ENCODE measurements at regions not wholly inside any gene's neighbourhood (a gene's known extent, or its start where the extent isn't known, plus 50 kb on each side); places are given as distances from the start of the nearest gene placed in this dataset.
A peak's percentile ranks its signal among the peaks of the same experiment; 100 is the strongest.

- Mint-ChIP-seq H3K27ac (no peak overlapping the region), H3K27me3 (ENCODE audit: low read depth) (no peaks in the 10 kb centered on the region), H3K36me3 (ENCODE audit: insufficient read depth in 1 of 3, low read depth in 3 of 3) (no peaks in the 10 kb centered on the region), H3K4me1 (peaks cover 2 to 6% of the 10 kb centered on the region in 2 experiments), H3K9me3 (no peaks in the 10 kb centered on the region), H3K4me3 (no peak overlapping the region)
- WGBS (ENCODE audit: extremely low coverage, insufficient read length, low lambda C conversion rate): no CpG with 5 or more reads among the region's 2 CpGs
- no peak overlapping the region for H2BK12ac ChIP-seq (ENCODE audit: insufficient read length, low read depth, low read length)
- no peaks in the 10 kb centered on the region for H3K9me3 ChIP-seq (ENCODE audit: control insufficient read depth, low read depth, low read length)
- H3K23ac ChIP-seq (ENCODE audit: insufficient read length, low read depth, low read length): no peak overlapping the region
- H2BK5ac ChIP-seq (ENCODE audit: insufficient read length, low read length): no peak overlapping the region
- no peaks in the 10 kb centered on the region for H3K27me3 ChIP-seq (ENCODE audit: insufficient read depth, low read length)
- no peak overlapping the region for H2BK20ac ChIP-seq (ENCODE audit: low read depth, low read length, poor library complexity, severe bottlenecking)
- no peak overlapping the region for H3K27ac ChIP-seq (ENCODE audit: insufficient read length, low read depth, low read length)
- no peak overlapping the region for H3K9ac ChIP-seq (ENCODE audit: extremely low read depth, insufficient read length, low read length)
- H3K23me2 ChIP-seq (ENCODE audit: insufficient read length, low read depth, low read length, poor library complexity, severe bottlenecking): no peaks in the 10 kb centered on the region
- H4K8ac ChIP-seq (replicated peaks; ENCODE audit: insufficient read length, low read depth, low read length): no peak overlapping the region
- peak; percentile 73 for DNase-seq
- H3K4ac ChIP-seq (ENCODE audit: low read depth, low read length): no peak overlapping the region
- H2BK120ac ChIP-seq (ENCODE audit: low read depth, low read length, poor library complexity, severe bottlenecking): no peak overlapping the region
- H4K20me1 ChIP-seq (ENCODE audit: control insufficient read depth, insufficient read depth, insufficient read length): no peaks in the 10 kb centered on the region
- no peak overlapping the region for H4K5ac ChIP-seq (ENCODE audit: insufficient read length, low read depth, low read length)
- no peak overlapping the region for H3K4me2 ChIP-seq (ENCODE audit: insufficient read depth, insufficient read length, low read length)
- peak overlapping the region; percentile 71 for H2AFZ ChIP-seq (ENCODE audit: low read length)
- H3K18ac ChIP-seq (ENCODE audit: insufficient read length, low read depth, low read length): no peak overlapping the region
- H3K79me2 ChIP-seq (ENCODE audit: insufficient read depth, low read length): no peaks in the 10 kb centered on the region
- no peaks in the 10 kb centered on the region for H3K4me1 ChIP-seq (ENCODE audit: insufficient read depth, low read length)
- peak; percentile 74 for TF ChIP-seq CTCF (conservative IDR thresholded peaks at IDR 0.05)
- no peak overlapping the region for H3K14ac ChIP-seq (ENCODE audit: insufficient read depth, low read length)
- no peak overlapping the region for H3K56ac ChIP-seq (ENCODE audit: insufficient read length, low read depth, low read length)
- no peak overlapping the region for H2AK5ac ChIP-seq (ENCODE audit: insufficient read length, low read length)
- no peak overlapping the region for H2BK15ac ChIP-seq (ENCODE audit: low read depth, low read length)
- no peak overlapping the region for H4K91ac ChIP-seq (ENCODE audit: insufficient read length, low read depth, low read length)
- H3T11ph ChIP-seq (ENCODE audit: low read length): no peak overlapping the region
- H3K79me1 ChIP-seq (ENCODE audit: insufficient read depth, low read depth, low read length, poor library complexity, severe bottlenecking): no peaks in the 10 kb centered on the region
Measured at GRCh38 chr4:20422398-20422797, 170.7 kb downstream of the SLIT2 start.
